ENCODE measurements at regions not wholly inside any gene's neighbourhood (a gene's known extent, or its start where the extent isn't known, plus 50 kb on each side); places are given as distances from the start of the nearest gene placed in this dataset.
A peak's percentile ranks its signal among the peaks of the same experiment; 100 is the strongest.

GRCh38 chr1:58903514-58904298, 119.9 kb upstream of the JUN start (continued):
- TF ChIP-seq CREB3L1 (IDR thresholded peaks at IDR 0.05; ENCODE audit: borderline replicate concordance, low read depth) (peak; percentile 84), SREBF2 (CRISPR knock-in tag; IDR thresholded peaks at IDR 0.05) (no peak), MTA3 (IDR thresholded peaks at IDR 0.05; ENCODE audit: borderline replicate concordance) (no peak), ZNF511 (CRISPR knock-in tag; IDR thresholded peaks at IDR 0.05) (no peak), TFAM (CRISPR knock-in tag; conservative IDR thresholded peaks at IDR 0.05) (no peak), POLR2AphosphoS2 (IDR thresholded peaks at IDR 0.05; ENCODE audit: low read length) (no peak), MECOM (CRISPR knock-in tag; IDR thresholded peaks at IDR 0.05) (no peak), MEIS2 (IDR thresholded peaks at IDR 0.05; ENCODE audit: partially characterized antibody) (peak; percentile 3), FIP1L1 (IDR thresholded peaks at IDR 0.05; ENCODE audit: low read depth, low read length, poor library complexity, severe bottlenecking) (peak; percentile 35), MLLT1 (IDR thresholded peaks at IDR 0.05) (no peak), MIER1 (IDR thresholded peaks at IDR 0.05; ENCODE audit: low read depth) (no peak), IRF1 (CRISPR knock-in tag; IDR thresholded peaks at IDR 0.05; ENCODE audit: borderline replicate concordance) (no peak), ZNF589 (CRISPR knock-in tag; IDR thresholded peaks at IDR 0.05; ENCODE audit: low read depth) (peak; percentile 49; the same call in 1 of the 2 replicates), CCNT2 (IDR thresholded peaks at IDR 0.05; ENCODE audit: borderline replicate concordance, extremely low read depth, insufficient read length, low read depth, low read length) (peak; percentile 48), ZNF175 (CRISPR knock-in tag; IDR thresholded peaks at IDR 0.05; ENCODE audit: low read depth) (peak; percentile 51; the same call in 1 of the 2 replicates), NRF1 (conservative IDR thresholded peaks at IDR 0.05 in 1 of 2, IDR thresholded peaks at IDR 0.05 in 1 of 2) (peak; percentile 54 to 67), MTF1 (CRISPR knock-in tag; IDR thresholded peaks at IDR 0.05; ENCODE audit: borderline replicate concordance) (no peak), MAZ (CRISPR knock-in tag; conservative IDR thresholded peaks at IDR 0.05 in 1 of 2, IDR thresholded peaks at IDR 0.05 in 1 of 2) (peak; percentile 64 to 72), CTCF (IDR thresholded peaks at IDR 0.05 in 2 of 3, conservative IDR thresholded peaks at IDR 0.05 in 1 of 3; ENCODE audit: insufficient read depth in 2 of 3, low read depth in 1 of 3, low read length in 3 of 3) (no peak), HSF4 (CRISPR knock-in tag; IDR thresholded peaks at IDR 0.05; ENCODE audit: borderline replicate concordance) (no peak), SIN3B (IDR thresholded peaks at IDR 0.05; ENCODE audit: low read depth) (no peak)
